ENCODE measurements at regions not wholly inside any gene's neighbourhood (a gene's known extent, or its start where the extent isn't known, plus 50 kb on each side); places are given as distances from the start of the nearest gene placed in this dataset.

GRCh38 chr21:25133939-25134338, 473.3 kb downstream of the MRPL39 start:
- Histone ChIP-seq H4K20me1 (ENCODE audit: insufficient read depth, low read length) (no peaks in the 10 kb centered on the region), H3K79me2 (ENCODE audit: low read length) (no peaks in the 10 kb centered on the region), H3K27ac (ENCODE audit: low read length) (no peak overlapping the region), H3F3A (ENCODE audit: insufficient read depth, low read length) (no peaks in the 10 kb centered on the region), H3K4me3 (ENCODE audit: low read length) (no peak overlapping the region), H3K4me1 (ENCODE audit: low read length) (no peaks in the 10 kb centered on the region), H3K9me2 (replicated peaks; ENCODE audit: insufficient read depth, low read length) (no peaks in the 10 kb centered on the region), H3K9ac (ENCODE audit: low read length) (no peak overlapping the region), H3K36me3 (replicated peaks; ENCODE audit: insufficient read depth, low read length) (no peaks in the 10 kb centered on the region), H2AFZ (ENCODE audit: low read length) (no peak overlapping the region), H3K9me3 (replicated peaks; ENCODE audit: insufficient read depth, low read length) (no peaks in the 10 kb centered on the region), H3K4me2 (ENCODE audit: low read depth, low read length) (no peak overlapping the region), H3K27me3 (replicated peaks; ENCODE audit: insufficient read depth, low read length) (no peaks in the 10 kb centered on the region)
- DNase-seq, result no peak
- TF ChIP-seq EZH2 (optimal IDR thresholded peaks at IDR 0.05; ENCODE audit: low read depth, low read length) (no peak), EZH2phosphoT487 (IDR thresholded peaks at IDR 0.05; ENCODE audit: low read length) (no peak), CTCF (IDR thresholded peaks at IDR 0.05; ENCODE audit: low read length) (no peak)

- no peaks in the 10 kb centered on the region for H3K9me3 ChIP-seq (replicated peaks; ENCODE audit: insufficient read depth, low read length)
- DNase-seq, result no peak
- H3K4me1 ChIP-seq (ENCODE audit: low read length), result no peaks in the 10 kb centered on the region
- no peak overlapping the region for H3K4me3 ChIP-seq (ENCODE audit: low read length)
- no peak overlapping the region for H3K9ac ChIP-seq (ENCODE audit: low read length)
- TF ChIP-seq EZH2phosphoT487 (IDR thresholded peaks at IDR 0.05; ENCODE audit: low read length) (no peak), EZH2 (optimal IDR thresholded peaks at IDR 0.05; ENCODE audit: low read depth, low read length) (no peak), CTCF (IDR thresholded peaks at IDR 0.05; ENCODE audit: low read length) (no peak)
- no peaks in the 10 kb centered on the region for H4K20me1 ChIP-seq (ENCODE audit: insufficient read depth, low read length)
- no peaks in the 10 kb centered on the region for H3K27me3 ChIP-seq (replicated peaks; ENCODE audit: insufficient read depth, low read length)
- H2AFZ ChIP-seq (ENCODE audit: low read length), result no peak overlapping the region
- H3K9me2 ChIP-seq (replicated peaks; ENCODE audit: insufficient read depth, low read length), result no peaks in the 10 kb centered on the region
- H3K27ac ChIP-seq (ENCODE audit: low read length), result no peak overlapping the region
- no peaks in the 10 kb centered on the region for H3F3A ChIP-seq (ENCODE audit: insufficient read depth, low read length)
- no peak overlapping the region for H3K4me2 ChIP-seq (ENCODE audit: low read depth, low read length)
- no peaks in the 10 kb centered on the region for H3K79me2 ChIP-seq (ENCODE audit: low read length)
- no peaks in the 10 kb centered on the region for H3K36me3 ChIP-seq (replicated peaks; ENCODE audit: insufficient read depth, low read length)
Measured at GRCh38 chr21:25127811-25128210, 479.5 kb downstream of the MRPL39 start.

- H3K27ac ChIP-seq (ENCODE audit: low read length), result no peak overlapping the region
- no peaks in the 10 kb centered on the region for H3K4me1 ChIP-seq (ENCODE audit: low read length)
- no peak overlapping the region for H3K4me2 ChIP-seq (ENCODE audit: low read depth, low read length)
- H3K36me3 ChIP-seq (replicated peaks; ENCODE audit: insufficient read depth, low read length), result no peaks in the 10 kb centered on the region
- no peaks in the 10 kb centered on the region for H3F3A ChIP-seq (ENCODE audit: insufficient read depth, low read length)
- H3K9me2 ChIP-seq (replicated peaks; ENCODE audit: insufficient read depth, low read length), result no peaks in the 10 kb centered on the region
- TF ChIP-seq EZH2 (optimal IDR thresholded peaks at IDR 0.05; ENCODE audit: low read depth, low read length), result no peak
- TF ChIP-seq EZH2phosphoT487 (IDR thresholded peaks at IDR 0.05; ENCODE audit: low read length), result no peak
- TF ChIP-seq CTCF (IDR thresholded peaks at IDR 0.05; ENCODE audit: low read length), result no peak
- H4K20me1 ChIP-seq (ENCODE audit: insufficient read depth, low read length), result no peaks in the 10 kb centered on the region
- H3K9ac ChIP-seq (ENCODE audit: low read length), result no peak overlapping the region
- no peaks in the 10 kb centered on the region for H3K79me2 ChIP-seq (ENCODE audit: low read length)
- no peaks in the 10 kb centered on the region for H3K27me3 ChIP-seq (replicated peaks; ENCODE audit: insufficient read depth, low read length)
- no peak overlapping the region for H3K4me3 ChIP-seq (ENCODE audit: low read length)
- H3K9me3 ChIP-seq (replicated peaks; ENCODE audit: insufficient read depth, low read length), result no peaks in the 10 kb centered on the region
- H2AFZ ChIP-seq (ENCODE audit: low read length), result no peak overlapping the region
- no peak for DNase-seq
Measured at GRCh38 chr21:25127007-25127406, 480.3 kb downstream of the MRPL39 start.
